Keratinocyte (primary cell): ENCODE measurements at regions not wholly inside any gene's neighbourhood (a gene's known extent, or its start where the extent isn't known, plus 50 kb on each side); places are given as distances from the start of the nearest gene placed in this dataset.

Source experiments
- DNase-seq: peaks from one replicate; pipeline ENCODE4 v3.0.0-alpha.2; 2011; ENCODE audit warnings: low read depth, missing footprints, low spot score
- FAIRE-seq: peaks from 2 replicates; lab custom pipeline; 2011; peaks lifted over from hg19 to GRCh38; lab: Jason Lieb, UNC
- H2AFZ ChIP-seq: 2 replicates; pipeline ENCODE4 v1.6.0; 2012; ENCODE audit warnings: low read length, control low read depth, inconsistent platforms; ENCODE audit not compliant: control insufficient read depth
- H3K27ac ChIP-seq: 2 replicates; pipeline ENCODE4 v1.5.1; 2011; ENCODE audit warnings: low read length; ENCODE audit not compliant: control insufficient read depth, insufficient read depth
- H3K27me3 ChIP-seq: 3 replicates; pipeline ENCODE4 v1.6.0; 2011; ENCODE audit warnings: low read length; ENCODE audit not compliant: control insufficient read depth, insufficient read depth; ENCODE audit errors: extremely low read depth
- H3K36me3 ChIP-seq, 2 experiments: 2 replicates in 1 of 2; 3 replicates in 1 of 2; pipeline ENCODE4 v1.5.1; 2011; ENCODE audit warnings: low read length in 2 of 2, mild to moderate bottlenecking in 1 of 2; ENCODE audit not compliant: control insufficient read depth in 2 of 2, insufficient read depth in 2 of 2; ENCODE audit errors: extremely low read depth in 1 of 2
- H3K4me1 ChIP-seq: 3 replicates; pipeline ENCODE4 v1.5.1; 2011; ENCODE audit warnings: low read length; ENCODE audit not compliant: control insufficient read depth, insufficient read depth; ENCODE audit errors: extremely low read depth
- H3K4me2 ChIP-seq: 3 replicates; pipeline ENCODE4 v1.6.0; 2011; ENCODE audit warnings: low read depth, low read length; ENCODE audit not compliant: control insufficient read depth, insufficient read depth; ENCODE audit errors: extremely low read depth
- H3K4me3 ChIP-seq, 3 experiments: fragments of 200-600 bp in 1 of 3; sonication (generic) in 1 of 3; 2 replicates in 2 of 3; 3 replicates in 1 of 3; pipeline ENCODE4 v1.5.1; 2011 to 2016; ENCODE audit warnings: low read length in 3 of 3, mild to moderate bottlenecking in 3 of 3, control low read depth in 2 of 3, inconsistent platforms in 1 of 3, low read depth in 1 of 3, mixed read lengths in 1 of 3, mixed run types in 1 of 3, moderate library complexity in 1 of 3; ENCODE audit not compliant: control insufficient read depth in 2 of 3, insufficient read depth in 2 of 3; ENCODE audit errors: extremely low read depth in 1 of 3
- H3K79me2 ChIP-seq: 2 replicates; pipeline ENCODE4 v1.6.0; 2012; ENCODE audit warnings: low read length; ENCODE audit not compliant: control insufficient read depth, insufficient read depth
- H3K9ac ChIP-seq: 3 replicates; pipeline ENCODE4 v1.6.0; 2011; ENCODE audit warnings: low read length; ENCODE audit not compliant: control insufficient read depth, insufficient read depth; ENCODE audit errors: extremely low read depth
- H3K9me1 ChIP-seq: 3 replicates; pipeline ENCODE4 v1.6.0; 2011; ENCODE audit warnings: low read length; ENCODE audit not compliant: control insufficient read depth, insufficient read depth; ENCODE audit errors: extremely low read depth
- H3K9me3 ChIP-seq: 2 replicates; pipeline ENCODE4 v1.5.1; 2012; ENCODE audit warnings: low read depth, low read length; ENCODE audit not compliant: control insufficient read depth
- H4K20me1 ChIP-seq: 3 replicates; pipeline ENCODE4 v1.6.0; 2011; ENCODE audit warnings: low read length; ENCODE audit not compliant: control insufficient read depth, insufficient read depth; ENCODE audit errors: extremely low read depth
- CTCF ChIP-seq, 3 experiments: IDR thresholded peaks in 1 of 3; conservative IDR thresholded peaks in 1 of 3; optimal IDR thresholded peaks in 1 of 3; 2 replicates in 2 of 3; 3 replicates in 1 of 3; pipeline versions ENCODE3 to v1.5.1; 2011; ENCODE audit warnings: low read length in 3 of 3, mild to moderate bottlenecking in 3 of 3, moderate library complexity in 2 of 3, control low read depth in 1 of 3, inconsistent platforms in 1 of 3; ENCODE audit not compliant: insufficient read depth in 2 of 3; ENCODE audit errors: extremely low read depth in 1 of 3
- EZH2 ChIP-seq: IDR thresholded peaks from one replicate; pipeline ENCODE4 v1.6.1; 2012; ENCODE audit warnings: inconsistent platforms, mild to moderate bottlenecking, low read length, moderate library complexity
- dilution Hi-C: fragments of 300-500 bp; cut with MboI; formaldehyde crosslinking; loops from one replicate; pipeline ENCODE4 v1.7.0; 2020; ENCODE audit warnings: low sequenced_read_pairs; ENCODE audit not compliant: extremely low pct_ligation_motif_present

DNA sequence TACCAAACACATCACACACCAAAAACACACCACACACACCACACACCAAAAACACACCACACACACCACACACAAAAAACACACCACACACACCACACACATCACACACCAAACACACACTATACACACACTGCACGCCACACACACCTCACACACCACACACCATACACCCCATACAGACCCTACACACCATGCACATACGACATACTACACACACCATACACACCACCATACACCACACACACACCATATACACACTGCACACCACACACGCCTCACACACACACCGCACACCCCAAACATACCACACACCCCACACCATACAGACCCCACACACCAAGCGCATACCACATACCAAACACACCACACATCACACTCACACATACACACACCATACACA is 226.9 kb upstream of the PKN2 start:
- no peak overlapping the region for H3K9ac ChIP-seq
- no peak overlapping the region for H3K27ac ChIP-seq
- H3K36me3 ChIP-seq = no peaks in the 10 kb centered on the region
- H3K79me2 ChIP-seq = no peaks in the 10 kb centered on the region
- no peaks in the 10 kb centered on the region for H4K20me1 ChIP-seq
- FAIRE-seq = no peak
- no peaks in the 10 kb centered on the region for H3K4me1 ChIP-seq
- no peaks in the 10 kb centered on the region for H3K9me3 ChIP-seq
- H3K4me3 ChIP-seq = no peak overlapping the region
- TF ChIP-seq EZH2 (no peak), CTCF (optimal IDR thresholded peaks at IDR 0.05 in 1 of 3, IDR thresholded peaks at IDR 0.05 in 1 of 3, conservative IDR thresholded peaks at IDR 0.05 in 1 of 3; ENCODE audit: extremely low read depth in 1 of 3, insufficient read depth in 2 of 3, low read length in 3 of 3) (no peak)
- dilution Hi-C loops = no loop called here
- DNase-seq = no peak
- peaks cover 8% of the 10 kb centered on the region for H3K27me3 ChIP-seq
- no peak overlapping the region for H2AFZ ChIP-seq
- no peaks in the 10 kb centered on the region for H3K9me1 ChIP-seq
- H3K4me2 ChIP-seq = no peak overlapping the region

DNA sequence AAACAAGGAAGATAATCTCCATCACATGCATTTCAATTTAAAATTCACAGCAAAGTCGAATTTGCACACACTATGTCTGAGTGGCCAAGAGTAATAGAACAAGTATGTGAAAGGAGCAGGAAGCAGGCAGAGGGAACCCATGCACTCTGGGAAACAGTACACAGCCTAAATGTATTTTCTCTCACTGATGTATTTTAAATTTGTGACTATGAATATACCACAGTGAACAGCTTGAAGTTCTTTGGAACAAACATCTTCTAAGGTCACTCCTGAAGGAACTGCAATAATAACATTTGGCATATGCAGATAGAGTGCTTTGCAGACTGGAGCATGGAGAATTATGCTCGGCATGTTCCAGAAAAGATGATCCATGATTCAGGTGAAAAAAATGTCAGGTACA is 223.1 kb upstream of the PKN2 start:
- no peaks in the 10 kb centered on the region for H3K36me3 ChIP-seq
- H3K9me1 ChIP-seq = no peaks in the 10 kb centered on the region
- FAIRE-seq (no peak), DNase-seq (no peak)
- H4K20me1 ChIP-seq = no peaks in the 10 kb centered on the region
- H3K9ac ChIP-seq = no peak overlapping the region
- H3K27ac ChIP-seq = no peak overlapping the region
- H3K9me3 ChIP-seq = no peaks in the 10 kb centered on the region
- no peaks in the 10 kb centered on the region for H3K79me2 ChIP-seq
- H3K4me1 ChIP-seq = no peaks in the 10 kb centered on the region
- TF ChIP-seq EZH2 (no peak), CTCF (optimal IDR thresholded peaks at IDR 0.05 in 1 of 3, IDR thresholded peaks at IDR 0.05 in 1 of 3, conservative IDR thresholded peaks at IDR 0.05 in 1 of 3; ENCODE audit: extremely low read depth in 1 of 3, insufficient read depth in 2 of 3, low read length in 3 of 3) (no peak)
- H3K4me2 ChIP-seq = no peak overlapping the region
- no peak overlapping the region for H2AFZ ChIP-seq
- peaks cover 23% of the 10 kb centered on the region for H3K27me3 ChIP-seq
- H3K4me3 ChIP-seq = no peak overlapping the region
- dilution Hi-C loops = no loop called here
